Calu3 (cell line): ENCODE measurements at regions not wholly inside any gene's neighbourhood (a gene's known extent, or its start where the extent isn't known, plus 50 kb on each side); places are given as distances from the start of the nearest gene placed in this dataset.

Experiments
- BruUV-seq: library from RNA; stranded (reverse); fragments of 400-500 nt; replicated peaks from 2 replicates; lab custom pipeline; 2021; lab: Mats Ljungman, UMichigan
- CTCF ChIA-PET: fragments of 300-600 bp; sonication (Branson Sonifier 250); formaldehyde crosslinking; loops from one replicate; lab custom pipeline; 2022; ENCODE audit warnings: antibody characterized with exemption; lab: Charles Lee
- DNase-seq: peaks from one replicate; pipeline ENCODE4 v3.0.0; 2022
- H3K27ac Mint-ChIP-seq: one replicate; pipeline ENCODE4 v1.8.0; 2022; ENCODE audit warnings: mixed read lengths; ENCODE audit not compliant: unreplicated experiment
- H3K27me3 Mint-ChIP-seq: one replicate; pipeline ENCODE4 v1.8.0; 2022; ENCODE audit warnings: mixed read lengths; ENCODE audit not compliant: unreplicated experiment
- H3K36me3 Mint-ChIP-seq: one replicate; pipeline ENCODE4 v1.8.0; 2022; ENCODE audit warnings: mild to moderate bottlenecking, moderate library complexity, mixed read lengths; ENCODE audit not compliant: insufficient read depth, unreplicated experiment
- H3K4me1 Mint-ChIP-seq: one replicate; pipeline ENCODE4 v1.8.0; 2022; ENCODE audit warnings: mild to moderate bottlenecking, low read depth, mixed read lengths; ENCODE audit not compliant: unreplicated experiment
- H3K4me3 Mint-ChIP-seq: one replicate; pipeline ENCODE4 v1.8.0; 2022; ENCODE audit warnings: mild to moderate bottlenecking, low read depth, moderate library complexity, mixed read lengths; ENCODE audit not compliant: unreplicated experiment
- H3K9me3 Mint-ChIP-seq: one replicate; pipeline ENCODE4 v1.8.0; 2022; ENCODE audit warnings: low read depth, mixed read lengths; ENCODE audit not compliant: unreplicated experiment
- CTCF ChIP-seq: fragments of 200-600 bp; IDR thresholded peaks from one replicate; pipeline ENCODE4 v1.8.0; 2022; ENCODE audit warnings: antibody characterized with exemption; ENCODE audit not compliant: unreplicated experiment
- intact Hi-C: fragments of 100-400 bp; cut with micrococcal nuclease; formaldehyde crosslinking; loops from one replicate; pipeline ENCODE4 v1.10.0; 2022; ENCODE audit not compliant: unreplicated experiment

- Mint-ChIP-seq H3K36me3 (no peaks in the 10 kb centered on the region), H3K4me3 (no peak overlapping the region), H3K9me3 (no peaks in the 10 kb centered on the region), H3K27ac (no peak overlapping the region), H3K4me1 (no peaks in the 10 kb centered on the region), H3K27me3 (no peaks in the 10 kb centered on the region)
- CTCF ChIA-PET: no interaction called here
- intact Hi-C loops: no loop called here
- TF ChIP-seq CTCF: no peak
- DNase-seq: no peak
- BruUV-seq: no TSS peak
Observed at GRCh38 chr4:162401021-162401420, 237.2 kb upstream of the FSTL5 start.

- no TSS peak for BruUV-seq
- Mint-ChIP-seq H3K27ac (no peak overlapping the region), H3K4me1 (no peaks in the 10 kb centered on the region), H3K9me3 (peaks cover 2% of the 10 kb centered on the region), H3K4me3 (no peak overlapping the region), H3K27me3 (no peaks in the 10 kb centered on the region), H3K36me3 (no peaks in the 10 kb centered on the region)
- no peak for TF ChIP-seq CTCF
- intact Hi-C loops: no loop called here
- CTCF ChIA-PET: no interaction called here
- DNase-seq: no peak
Observed at GRCh38 chr4:162392946-162393345, 229.1 kb upstream of the FSTL5 start.

- H3K9me3 Mint-ChIP-seq: no peaks in the 10 kb centered on the region
- peaks cover 6% of the 10 kb centered on the region for H3K4me1 Mint-ChIP-seq
- H3K4me3 Mint-ChIP-seq: no peak overlapping the region
- H3K36me3 Mint-ChIP-seq: no peaks in the 10 kb centered on the region
- no peak overlapping the region for H3K27ac Mint-ChIP-seq
- H3K27me3 Mint-ChIP-seq: no peaks in the 10 kb centered on the region
- DNase-seq: no peak
- CTCF ChIA-PET: no interaction called here
- no peak for TF ChIP-seq CTCF
- no TSS peak for BruUV-seq
- intact Hi-C loops: no loop called here
Observed at GRCh38 chr4:162366146-162366545, 202.3 kb upstream of the FSTL5 start.

- no peaks in the 10 kb centered on the region for H3K9me3 Mint-ChIP-seq
- no TSS peak for BruUV-seq
- CTCF ChIA-PET: no interaction called here
- no peak for TF ChIP-seq CTCF
- no peak overlapping the region for H3K27ac Mint-ChIP-seq
- H3K36me3 Mint-ChIP-seq: no peaks in the 10 kb centered on the region
- DNase-seq: no peak
- no peak overlapping the region for H3K4me3 Mint-ChIP-seq
- H3K4me1 Mint-ChIP-seq: peaks cover 6% of the 10 kb centered on the region
- intact Hi-C loops: no loop called here
- no peaks in the 10 kb centered on the region for H3K27me3 Mint-ChIP-seq
Observed at GRCh38 chr4:162364651-162365050, 200.9 kb upstream of the FSTL5 start.
